ENCODE measurements at regions not wholly inside any gene's neighbourhood (a gene's known extent, or its start where the extent isn't known, plus 50 kb on each side); places are given as distances from the start of the nearest gene placed in this dataset.

GRCh38 chr13:65660731-65661130 is 1569.4 kb downstream of the PCDH9 start:
- WGBS (ENCODE audit: extremely low coverage, insufficient read length, low lambda C conversion rate) = no CpG with 5 or more reads among the region's 1 CpG
- Histone ChIP-seq H2BK5ac (ENCODE audit: insufficient read length, low read length) (no peak overlapping the region), H3K56ac (ENCODE audit: insufficient read length, low read depth, low read length) (no peak overlapping the region), H3K23me2 (ENCODE audit: insufficient read length, low read depth, low read length, poor library complexity, severe bottlenecking) (no peaks in the 10 kb centered on the region), H3K79me1 (ENCODE audit: insufficient read depth, low read depth, low read length, poor library complexity, severe bottlenecking) (no peaks in the 10 kb centered on the region), H3T11ph (ENCODE audit: low read length) (no peak overlapping the region), H3K9me3 (ENCODE audit: control insufficient read depth, low read depth, low read length) (no peaks in the 10 kb centered on the region), H2BK120ac (ENCODE audit: low read depth, low read length, poor library complexity, severe bottlenecking) (no peak overlapping the region), H3K14ac (ENCODE audit: insufficient read depth, low read length) (no peak overlapping the region), H4K5ac (ENCODE audit: insufficient read length, low read depth, low read length) (no peak overlapping the region), H3K27me3 (ENCODE audit: insufficient read depth, low read length) (no peaks in the 10 kb centered on the region), H4K8ac (replicated peaks; ENCODE audit: insufficient read length, low read depth, low read length) (no peak overlapping the region), H3K27ac (ENCODE audit: insufficient read length, low read depth, low read length) (no peak overlapping the region), H2BK12ac (ENCODE audit: insufficient read length, low read depth, low read length) (no peak overlapping the region), H2BK15ac (ENCODE audit: low read depth, low read length) (no peak overlapping the region), H2AK5ac (ENCODE audit: insufficient read length, low read length) (no peak overlapping the region), H4K91ac (ENCODE audit: insufficient read length, low read depth, low read length) (no peak overlapping the region), H3K4me2 (ENCODE audit: insufficient read depth, insufficient read length, low read length) (no peak overlapping the region), H2AFZ (ENCODE audit: low read length) (no peak overlapping the region), H4K20me1 (ENCODE audit: control insufficient read depth, insufficient read depth, insufficient read length) (no peaks in the 10 kb centered on the region), H2BK20ac (ENCODE audit: low read depth, low read length, poor library complexity, severe bottlenecking) (no peak overlapping the region), H3K23ac (ENCODE audit: insufficient read length, low read depth, low read length) (no peak overlapping the region), H3K9ac (ENCODE audit: extremely low read depth, insufficient read length, low read length) (no peak overlapping the region), H3K18ac (ENCODE audit: insufficient read length, low read depth, low read length) (no peak overlapping the region), H3K79me2 (ENCODE audit: insufficient read depth, low read length) (no peaks in the 10 kb centered on the region), H3K4me1 (ENCODE audit: insufficient read depth, low read length) (no peaks in the 10 kb centered on the region), H3K4ac (ENCODE audit: low read depth, low read length) (no peak overlapping the region)
- peaks cover 1 to 14% (median 8%) of the 10 kb centered on the region in 3 experiments; a peak in 5 of 7 replicates for H3K36me3 Mint-ChIP-seq (ENCODE audit: insufficient read depth in 1 of 3, low read depth in 3 of 3)
- H3K27ac Mint-ChIP-seq = no peak overlapping the region
- H3K4me3 Mint-ChIP-seq = no peak overlapping the region
- TF ChIP-seq, protein P1, sequence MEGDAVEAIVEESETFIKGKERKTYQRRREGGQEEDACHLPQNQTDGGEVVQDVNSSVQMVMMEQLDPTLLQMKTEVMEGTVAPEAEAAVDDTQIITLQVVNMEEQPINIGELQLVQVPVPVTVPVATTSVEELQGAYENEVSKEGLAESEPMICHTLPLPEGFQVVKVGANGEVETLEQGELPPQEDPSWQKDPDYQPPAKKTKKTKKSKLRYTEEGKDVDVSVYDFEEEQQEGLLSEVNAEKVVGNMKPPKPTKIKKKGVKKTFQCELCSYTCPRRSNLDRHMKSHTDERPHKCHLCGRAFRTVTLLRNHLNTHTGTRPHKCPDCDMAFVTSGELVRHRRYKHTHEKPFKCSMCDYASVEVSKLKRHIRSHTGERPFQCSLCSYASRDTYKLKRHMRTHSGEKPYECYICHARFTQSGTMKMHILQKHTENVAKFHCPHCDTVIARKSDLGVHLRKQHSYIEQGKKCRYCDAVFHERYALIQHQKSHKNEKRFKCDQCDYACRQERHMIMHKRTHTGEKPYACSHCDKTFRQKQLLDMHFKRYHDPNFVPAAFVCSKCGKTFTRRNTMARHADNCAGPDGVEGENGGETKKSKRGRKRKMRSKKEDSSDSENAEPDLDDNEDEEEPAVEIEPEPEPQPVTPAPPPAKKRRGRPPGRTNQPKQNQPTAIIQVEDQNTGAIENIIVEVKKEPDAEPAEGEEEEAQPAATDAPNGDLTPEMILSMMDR (conservative IDR thresholded peaks at IDR 0.05) = no peak
- no peak for DNase-seq
- H3K4me1 Mint-ChIP-seq = no peaks in the 10 kb centered on the region
- H3K9me3 Mint-ChIP-seq = peaks cover 11 to 13% of the 10 kb centered on the region in 2 experiments; a peak in 4 of 5 replicates
- no peaks in the 10 kb centered on the region; the same call in 1 of the 2 replicates for H3K27me3 Mint-ChIP-seq (ENCODE audit: low read depth)
